AG04450 (cell line): ENCODE measurements at regions not wholly inside any gene's neighbourhood (a gene's known extent, or its start where the extent isn't known, plus 50 kb on each side); places are given as distances from the start of the nearest gene placed in this dataset.
A peak's percentile ranks its signal among the peaks of the same experiment; 100 is the strongest.

Source experiments
- CTCF ChIA-PET: fragments of 300-600, 350-600 bp; formaldehyde crosslinking; extraction: SDS; loops from one replicate; lab custom pipeline; 2022; ENCODE audit warnings: antibody characterized with exemption, inconsistent platforms; lab: Charles Lee
- POLR2A ChIA-PET: fragments of 350-600 bp; formaldehyde crosslinking; extraction: SDS; loops from one replicate; lab custom pipeline; 2021; ENCODE audit warnings: antibody characterized with exemption, inconsistent platforms; lab: Yijun Ruan, JAX
- DNase-seq: peaks from one replicate; pipeline ENCODE4 v3.0.0-alpha.2; 2011; ENCODE audit warnings: low read depth, low spot score
- H3K27ac ChIP-seq: one replicate; pipeline ENCODE4 v1.5.1; 2012; ENCODE audit warnings: low read depth, low read length, control low read depth
- H3K27me3 ChIP-seq: one replicate; pipeline ENCODE4 v1.6.0; 2012; ENCODE audit warnings: low read length; ENCODE audit not compliant: control insufficient read depth, insufficient read depth
- H3K4me3 ChIP-seq: 2 replicates; pipeline ENCODE4 v1.5.1; 2011; ENCODE audit warnings: mild to moderate bottlenecking, low read depth, low read length, control low read depth
- H3K9me3 ChIP-seq: 2 replicates; pipeline ENCODE4 v1.5.1; 2012; ENCODE audit warnings: low read length; ENCODE audit not compliant: control insufficient read depth, insufficient read depth
- TF ChIP-seq, protein P1 (sequence below): IDR thresholded peaks from 2 replicates; pipeline ENCODE4 v1.5.1; 2011; ENCODE audit warnings: low read depth, low read length, control low read depth, inconsistent platforms

DNA sequence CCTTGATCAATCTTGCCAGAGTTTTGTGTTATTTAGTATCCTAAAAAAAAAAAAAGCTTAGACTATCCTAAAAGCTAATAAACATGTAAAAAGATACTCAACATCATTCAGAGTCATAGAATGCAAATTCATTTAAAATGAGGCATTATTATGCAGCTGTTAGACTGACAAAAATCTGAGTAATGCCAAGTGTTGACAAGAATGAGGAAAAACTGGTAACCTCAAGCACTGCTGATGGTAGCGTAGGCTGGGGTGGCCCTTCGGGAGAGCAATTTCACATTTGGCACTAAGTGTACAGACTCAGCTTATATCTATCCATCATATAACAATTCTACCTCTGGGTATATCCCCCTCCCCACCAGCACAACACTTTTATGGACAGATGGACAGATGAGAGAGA lies 280.4 kb downstream of the RAP2B start:
- ChIA-PET CTCF (interaction anchor here (0.6 to 1.5 kb wide), 4 partner anchors 9 to 1191 kb away, joined by 3 to 5 read pairs (median 4); no protein-coding TSS in a partner anchor), POLR2A (no interaction called here)
- Histone ChIP-seq H3K27me3 (no peaks in the 10 kb centered on the region), H3K27ac (no peak overlapping the region), H3K9me3 (no peaks in the 10 kb centered on the region), H3K4me3 (no peak overlapping the region)
- TF ChIP-seq, protein P1, sequence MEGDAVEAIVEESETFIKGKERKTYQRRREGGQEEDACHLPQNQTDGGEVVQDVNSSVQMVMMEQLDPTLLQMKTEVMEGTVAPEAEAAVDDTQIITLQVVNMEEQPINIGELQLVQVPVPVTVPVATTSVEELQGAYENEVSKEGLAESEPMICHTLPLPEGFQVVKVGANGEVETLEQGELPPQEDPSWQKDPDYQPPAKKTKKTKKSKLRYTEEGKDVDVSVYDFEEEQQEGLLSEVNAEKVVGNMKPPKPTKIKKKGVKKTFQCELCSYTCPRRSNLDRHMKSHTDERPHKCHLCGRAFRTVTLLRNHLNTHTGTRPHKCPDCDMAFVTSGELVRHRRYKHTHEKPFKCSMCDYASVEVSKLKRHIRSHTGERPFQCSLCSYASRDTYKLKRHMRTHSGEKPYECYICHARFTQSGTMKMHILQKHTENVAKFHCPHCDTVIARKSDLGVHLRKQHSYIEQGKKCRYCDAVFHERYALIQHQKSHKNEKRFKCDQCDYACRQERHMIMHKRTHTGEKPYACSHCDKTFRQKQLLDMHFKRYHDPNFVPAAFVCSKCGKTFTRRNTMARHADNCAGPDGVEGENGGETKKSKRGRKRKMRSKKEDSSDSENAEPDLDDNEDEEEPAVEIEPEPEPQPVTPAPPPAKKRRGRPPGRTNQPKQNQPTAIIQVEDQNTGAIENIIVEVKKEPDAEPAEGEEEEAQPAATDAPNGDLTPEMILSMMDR = no peak
- DNase-seq = no peak

DNA sequence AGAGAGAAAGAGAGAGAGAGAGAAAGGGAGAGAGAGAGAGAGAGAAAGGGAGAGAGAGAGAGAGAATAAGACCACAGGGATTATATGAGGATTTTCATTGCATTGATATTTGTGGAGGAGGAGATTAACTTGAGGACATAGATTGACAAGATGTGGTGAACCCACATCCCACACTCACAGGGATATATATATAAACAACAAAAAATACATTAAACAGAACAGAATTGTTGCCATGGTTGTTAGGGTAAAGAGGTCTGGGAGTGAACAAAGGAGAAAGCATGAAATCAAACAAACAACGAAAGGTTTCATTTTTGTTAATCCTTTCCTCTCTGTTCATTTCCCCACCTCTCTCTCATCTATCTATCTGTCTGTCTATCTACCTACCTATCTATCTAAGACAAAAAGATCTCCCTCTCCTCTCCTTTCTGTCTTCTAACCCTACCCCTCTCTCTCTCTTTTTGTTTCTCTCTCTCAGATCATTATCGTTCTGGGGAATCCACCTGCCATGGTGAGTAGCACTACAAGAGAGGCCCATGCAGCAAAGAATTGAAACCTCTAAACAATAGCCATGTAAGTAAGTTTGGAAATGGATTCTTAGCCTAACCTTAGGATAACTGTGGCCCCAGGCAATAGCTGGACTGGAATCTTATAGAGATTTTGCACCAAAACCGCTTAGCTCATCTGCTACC lies 280.9 kb downstream of the RAP2B start:
- H3K27ac ChIP-seq = no peak overlapping the region
- TF ChIP-seq, protein P1 = no peak
- no peak overlapping the region for H3K4me3 ChIP-seq
- no peaks in the 10 kb centered on the region for H3K27me3 ChIP-seq
- no peaks in the 10 kb centered on the region for H3K9me3 ChIP-seq
- ChIA-PET CTCF (interaction anchor here (0.6 to 1.5 kb wide), 3 partner anchors 10 to 1190 kb away, joined by 3 to 5 read pairs (median 5); no protein-coding TSS in a partner anchor), POLR2A (no interaction called here)
- DNase-seq = no peak

DNA sequence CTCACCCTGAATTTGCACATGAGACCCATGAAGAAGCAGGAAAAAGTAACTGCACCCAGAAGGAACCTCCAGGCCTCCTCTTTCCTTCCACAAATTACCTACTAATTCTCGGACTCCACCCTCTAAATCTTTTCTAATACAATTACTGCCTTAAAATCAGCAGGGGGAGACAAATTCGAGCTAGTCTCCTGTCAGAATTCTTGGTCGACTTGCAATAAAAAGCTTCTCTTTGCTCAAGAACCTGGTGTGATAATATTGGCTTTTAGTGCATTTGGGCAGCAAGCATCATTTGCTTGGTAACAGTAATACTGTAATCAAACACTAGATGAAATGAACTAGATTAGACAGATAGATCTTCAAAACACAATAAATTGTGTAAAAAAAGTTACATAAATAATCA lies 281.9 kb downstream of the RAP2B start:
- Histone ChIP-seq H3K4me3 (no peak overlapping the region), H3K9me3 (no peaks in the 10 kb centered on the region), H3K27ac (no peak overlapping the region), H3K27me3 (no peaks in the 10 kb centered on the region)
- DNase-seq = no peak
- ChIA-PET POLR2A (no interaction called here), CTCF (no interaction called here)
- TF ChIP-seq, protein P1 = peak; percentile 26; the same call in 1 of the 2 replicates

DNA sequence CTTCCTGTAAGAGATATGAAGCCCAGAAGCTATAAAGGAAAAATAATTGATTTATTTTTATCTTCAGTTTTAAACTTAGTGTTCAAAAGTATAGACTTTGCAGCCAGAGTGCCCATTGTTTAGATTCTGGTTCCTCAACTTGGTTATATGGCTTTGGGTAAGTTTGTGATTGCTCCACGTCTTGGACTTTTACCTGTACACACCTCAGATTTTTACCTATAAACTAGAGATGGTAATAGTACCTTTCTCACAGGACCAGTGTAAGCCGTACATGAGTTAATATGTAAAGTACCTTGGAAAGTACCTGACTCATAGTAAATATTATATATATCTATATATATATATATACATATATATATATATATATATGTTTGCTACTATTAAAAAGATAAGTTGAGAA lies 283.8 kb downstream of the RAP2B start:
- Histone ChIP-seq H3K27me3 (no peaks in the 10 kb centered on the region), H3K4me3 (no peak overlapping the region), H3K27ac (no peak overlapping the region), H3K9me3 (no peaks in the 10 kb centered on the region)
- POLR2A ChIA-PET = no interaction called here
- CTCF ChIA-PET = no interaction called here
- no peak for DNase-seq
- TF ChIP-seq, protein P1 = no peak

DNA sequence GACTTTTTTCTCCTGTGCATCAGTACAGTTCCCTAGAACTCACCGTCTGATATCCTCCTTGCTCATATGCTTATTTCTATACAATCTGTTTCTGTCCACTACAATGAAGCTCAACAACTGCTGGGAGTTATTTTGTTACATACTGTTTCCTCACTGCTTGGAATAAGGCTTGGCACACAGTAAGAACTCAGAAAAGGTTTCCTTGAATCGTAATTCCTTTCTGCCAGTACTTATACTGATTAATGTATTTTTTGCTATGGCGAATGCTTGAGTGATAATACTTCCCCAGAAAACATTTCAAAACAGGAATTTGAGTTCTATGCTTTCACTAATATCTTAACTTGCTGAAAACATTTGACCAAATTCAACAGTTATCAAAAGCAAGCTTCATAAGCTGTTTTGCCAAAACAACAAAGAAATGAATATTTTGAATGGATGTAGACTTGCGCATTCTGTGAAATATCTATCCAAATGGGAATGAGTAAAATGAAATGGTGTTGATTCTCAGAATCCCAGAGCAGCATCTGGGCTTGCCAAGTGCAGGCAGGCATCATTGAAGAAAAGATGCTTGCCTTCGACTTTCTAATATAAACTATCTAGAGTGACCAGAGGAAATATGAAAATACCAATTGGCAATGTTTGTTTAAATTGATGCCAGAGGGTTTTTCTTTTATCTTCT lies 286.3 kb downstream of the RAP2B start:
- H3K9me3 ChIP-seq = no peaks in the 10 kb centered on the region
- H3K27ac ChIP-seq = no peak overlapping the region
- H3K27me3 ChIP-seq = no peaks in the 10 kb centered on the region
- TF ChIP-seq, protein P1 = no peak
- ChIA-PET POLR2A (no interaction called here), CTCF (interaction anchor here (1.0 kb wide), 1 partner anchor 283 kb away, joined by 3 read pairs; no protein-coding TSS in a partner anchor)
- H3K4me3 ChIP-seq = no peak overlapping the region
- DNase-seq = no peak
